ENCODE measurements at regions not wholly inside any gene's neighbourhood (a gene's known extent, or its start where the extent isn't known, plus 50 kb on each side); places are given as distances from the start of the nearest gene placed in this dataset.

DNA sequence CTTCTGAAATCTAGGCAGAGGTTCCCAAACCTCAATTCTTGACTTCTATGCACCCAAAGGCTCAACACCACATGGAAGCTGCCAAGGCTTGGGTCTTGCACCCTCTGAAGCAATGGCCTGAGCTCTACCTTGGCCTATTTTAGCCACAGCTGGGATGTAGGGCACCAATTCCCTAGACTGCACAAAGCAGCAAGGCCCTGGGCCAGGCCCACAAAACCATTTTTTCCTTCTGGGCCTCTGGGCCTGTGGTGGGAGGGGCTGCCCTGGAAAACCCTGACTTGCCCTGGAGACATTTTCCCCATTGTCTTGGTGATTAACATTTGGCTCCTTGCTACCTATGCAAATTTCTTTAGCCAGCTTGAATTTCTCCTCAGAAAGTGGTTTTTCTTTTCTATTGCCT is 315.2 kb downstream of the DCDC2C start:
- TF ChIP-seq, protein P1, sequence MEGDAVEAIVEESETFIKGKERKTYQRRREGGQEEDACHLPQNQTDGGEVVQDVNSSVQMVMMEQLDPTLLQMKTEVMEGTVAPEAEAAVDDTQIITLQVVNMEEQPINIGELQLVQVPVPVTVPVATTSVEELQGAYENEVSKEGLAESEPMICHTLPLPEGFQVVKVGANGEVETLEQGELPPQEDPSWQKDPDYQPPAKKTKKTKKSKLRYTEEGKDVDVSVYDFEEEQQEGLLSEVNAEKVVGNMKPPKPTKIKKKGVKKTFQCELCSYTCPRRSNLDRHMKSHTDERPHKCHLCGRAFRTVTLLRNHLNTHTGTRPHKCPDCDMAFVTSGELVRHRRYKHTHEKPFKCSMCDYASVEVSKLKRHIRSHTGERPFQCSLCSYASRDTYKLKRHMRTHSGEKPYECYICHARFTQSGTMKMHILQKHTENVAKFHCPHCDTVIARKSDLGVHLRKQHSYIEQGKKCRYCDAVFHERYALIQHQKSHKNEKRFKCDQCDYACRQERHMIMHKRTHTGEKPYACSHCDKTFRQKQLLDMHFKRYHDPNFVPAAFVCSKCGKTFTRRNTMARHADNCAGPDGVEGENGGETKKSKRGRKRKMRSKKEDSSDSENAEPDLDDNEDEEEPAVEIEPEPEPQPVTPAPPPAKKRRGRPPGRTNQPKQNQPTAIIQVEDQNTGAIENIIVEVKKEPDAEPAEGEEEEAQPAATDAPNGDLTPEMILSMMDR (IDR thresholded peaks at IDR 0.05; ENCODE audit: control insufficient read depth, extremely low read depth, insufficient read depth), result no peak
- no peak overlapping the region for H3K4me3 ChIP-seq (ENCODE audit: low read depth, low read length)
- no peak for DNase-seq (ENCODE audit: low read depth)

DNA sequence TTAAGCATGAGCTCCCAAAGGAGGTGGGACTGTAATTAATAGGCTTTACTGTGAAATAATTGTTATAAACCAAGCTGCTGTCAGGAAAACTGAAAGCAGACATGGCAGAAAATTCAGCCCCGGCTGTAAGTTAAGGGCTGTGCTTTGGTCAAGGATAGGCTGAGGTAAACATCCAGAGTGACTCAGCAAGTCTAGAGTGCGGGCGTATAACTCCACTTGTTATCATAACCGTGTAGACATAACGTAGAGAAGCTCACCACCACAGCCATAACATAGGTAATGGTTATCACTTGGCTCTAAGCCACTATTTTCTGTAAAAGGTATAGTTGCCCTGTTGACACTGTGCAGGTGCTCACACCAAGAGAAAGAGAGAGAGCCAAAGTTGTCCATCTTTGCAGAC is 316.8 kb downstream of the DCDC2C start:
- H3K4me3 ChIP-seq (ENCODE audit: low read depth, low read length), result no peak overlapping the region
- TF ChIP-seq, protein P1 (IDR thresholded peaks at IDR 0.05; ENCODE audit: control insufficient read depth, extremely low read depth, insufficient read depth), result no peak
- DNase-seq (ENCODE audit: low read depth), result no peak

DNA sequence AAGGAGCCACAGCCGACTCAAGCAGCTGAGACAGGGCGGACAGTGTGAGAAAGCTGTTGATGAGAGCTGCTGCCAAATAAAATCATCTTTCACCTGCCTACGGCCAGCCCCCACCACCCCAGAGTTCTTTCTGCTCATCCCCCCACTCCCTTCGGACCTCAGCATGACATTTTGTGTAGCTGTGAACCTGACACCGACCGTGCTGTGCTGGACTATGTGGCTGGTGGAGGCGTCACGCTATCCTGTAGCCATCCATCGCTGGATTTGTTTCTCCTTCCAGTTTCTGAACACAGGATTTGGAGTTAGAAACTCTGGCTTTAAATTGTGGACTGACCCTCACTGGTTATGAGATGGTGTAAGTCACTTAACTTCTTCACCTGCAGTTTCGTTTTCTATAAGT is 317.3 kb downstream of the DCDC2C start:
- H3K4me3 ChIP-seq (ENCODE audit: low read depth, low read length), result no peak overlapping the region
- TF ChIP-seq, protein P1 (IDR thresholded peaks at IDR 0.05; ENCODE audit: control insufficient read depth, extremely low read depth, insufficient read depth), result no peak
- DNase-seq (ENCODE audit: low read depth), result no peak

DNA sequence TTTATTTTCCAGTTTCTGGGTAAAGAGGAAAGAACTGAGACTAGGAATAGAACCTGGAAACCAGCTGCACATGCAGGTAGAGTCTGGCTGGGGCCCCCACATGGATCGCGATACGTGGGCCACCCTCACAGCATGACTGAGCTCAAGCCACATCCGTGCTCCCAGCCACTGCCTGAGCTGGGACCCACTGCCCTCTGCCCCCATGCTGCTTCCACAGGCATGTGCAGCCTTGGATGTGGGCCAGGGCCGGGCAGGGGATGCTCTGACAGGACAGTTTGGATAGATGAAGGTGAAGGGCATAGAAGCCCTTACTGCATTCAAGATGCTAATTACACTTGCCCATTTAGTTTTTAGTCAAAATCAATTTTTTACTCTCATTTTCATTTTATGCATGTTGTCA is 321.2 kb downstream of the DCDC2C start:
- H3K4me3 ChIP-seq (ENCODE audit: low read depth, low read length), result no peak overlapping the region
- TF ChIP-seq, protein P1 (IDR thresholded peaks at IDR 0.05; ENCODE audit: control insufficient read depth, extremely low read depth, insufficient read depth), result no peak
- no peak for DNase-seq (ENCODE audit: low read depth)

DNA sequence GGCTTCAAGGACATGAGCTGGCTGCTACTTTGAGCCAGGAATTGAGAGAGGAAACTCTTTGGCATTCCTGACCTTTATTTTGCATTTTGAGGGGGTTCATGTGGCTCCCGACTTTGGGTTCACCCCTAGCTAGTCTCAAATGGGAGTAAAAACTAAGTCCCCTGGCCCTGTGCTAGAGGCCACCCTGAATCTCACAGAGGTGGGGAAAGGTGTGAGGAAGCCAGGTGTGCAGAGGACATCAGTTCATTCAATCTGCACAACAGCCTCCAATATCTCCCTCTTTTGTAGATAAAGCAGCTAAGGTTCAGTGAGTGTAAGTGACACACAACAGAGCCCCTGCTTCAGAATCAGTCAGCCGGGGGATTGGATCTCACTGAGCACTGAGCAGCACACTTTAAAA is 325.7 kb downstream of the DCDC2C start:
- TF ChIP-seq, protein P1 (IDR thresholded peaks at IDR 0.05; ENCODE audit: control insufficient read depth, extremely low read depth, insufficient read depth), result no peak
- no peak for DNase-seq (ENCODE audit: low read depth)
- H3K4me3 ChIP-seq (ENCODE audit: low read depth, low read length), result no peak overlapping the region

DNA sequence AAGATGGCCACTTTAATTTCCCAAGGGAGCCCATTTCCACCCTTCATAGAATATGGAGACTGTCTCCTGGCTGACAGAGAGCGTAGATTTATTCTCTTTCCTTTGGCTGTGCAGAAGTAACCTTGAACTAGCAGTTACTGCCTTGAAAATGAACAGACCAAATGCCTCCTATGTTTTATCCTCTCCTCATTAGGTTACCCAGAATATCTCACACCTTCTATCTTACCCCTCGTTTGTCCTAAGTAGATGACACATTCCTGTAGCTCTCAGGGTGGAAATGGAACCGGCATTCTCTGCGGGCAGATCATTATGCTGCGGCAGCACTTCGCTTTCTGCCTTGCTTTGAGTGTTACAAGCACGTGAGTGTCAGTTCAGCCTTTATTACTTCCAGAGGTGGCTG is 336.5 kb downstream of the DCDC2C start:
- TF ChIP-seq, protein P1 (IDR thresholded peaks at IDR 0.05; ENCODE audit: control insufficient read depth, extremely low read depth, insufficient read depth), result no peak
- H3K4me3 ChIP-seq (ENCODE audit: low read depth, low read length), result no peak overlapping the region
- no peak for DNase-seq (ENCODE audit: low read depth)
